RKO (cell line): ENCODE measurements at regions not wholly inside any gene's neighbourhood (a gene's known extent, or its start where the extent isn't known, plus 50 kb on each side); places are given as distances from the start of the nearest gene placed in this dataset.
A peak's percentile ranks its signal among the peaks of the same experiment; 100 is the strongest.
"Not testable (repeated sequence)": the region's sequence is repeated elsewhere in the genome, so short reads cannot be mapped to it uniquely, and the experiment has no call there.

Source experiments
- DNase-seq: peaks from one replicate; pipeline ENCODE4 v3.0.0-alpha.2; 2016; ENCODE audit warnings: low spot score

GRCh38 chr12:46711756-46712155 is 114.0 kb downstream of the SLC38A4 start:
- DNase-seq = no peak

GRCh38 chr12:46710125-46710743 is 115.6 kb downstream of the SLC38A4 start:
- DNase-seq = no peak

GRCh38 chr12:46702581-46703344 is 123.0 kb downstream of the SLC38A4 start:
- no peak for DNase-seq

GRCh38 chr12:46701356-46701755 is 124.4 kb downstream of the SLC38A4 start:
- no peak for DNase-seq

GRCh38 chr12:46699986-46700385 is 125.8 kb downstream of the SLC38A4 start:
- no peak for DNase-seq

GRCh38 chr12:46698003-46698402 is 127.8 kb downstream of the SLC38A4 start:
- DNase-seq = no peak

GRCh38 chr12:46693518-46693917 is 132.3 kb downstream of the SLC38A4 start:
- no peak for DNase-seq

- DNase-seq = no peak
These were observed 132.8 kb downstream of the SLC38A4 start for GRCh38 chr12:46693034-46693433.

GRCh38 chr12:46692606-46693005 is 133.2 kb downstream of the SLC38A4 start:
- no peak for DNase-seq

- no peak for DNase-seq
These were observed 139.4 kb downstream of the SLC38A4 start for GRCh38 chr12:46686267-46686942.

- DNase-seq = not testable (repeated sequence)
These were observed 141.6 kb downstream of the SLC38A4 start for GRCh38 chr12:46684243-46684642.

- no peak for DNase-seq
These were observed 143.6 kb downstream of the SLC38A4 start for GRCh38 chr12:46682148-46682547.

- no peak for DNase-seq
These were observed 145.3 kb downstream of the SLC38A4 start for GRCh38 chr12:46680506-46680905.

- DNase-seq = no peak
These were observed 146.0 kb downstream of the SLC38A4 start for GRCh38 chr12:46679754-46680153.

- DNase-seq = no peak
These were observed 147.4 kb downstream of the SLC38A4 start for GRCh38 chr12:46678426-46678825.

- DNase-seq = peak; percentile 73
These were observed 148.0 kb downstream of the SLC38A4 start for GRCh38 chr12:46677749-46678148.

- DNase-seq = no peak
These were observed 148.8 kb downstream of the SLC38A4 start for GRCh38 chr12:46676797-46677520.

- no peak for DNase-seq
These were observed 149.4 kb downstream of the SLC38A4 start for GRCh38 chr12:46676396-46676795.

- DNase-seq = peak; percentile 43
These were observed 150.1 kb downstream of the SLC38A4 start for GRCh38 chr12:46675736-46676135.

- no peak for DNase-seq
These were observed 151.0 kb downstream of the SLC38A4 start for GRCh38 chr12:46674800-46675199.

GRCh38 chr12:46674129-46674528 is 151.7 kb downstream of the SLC38A4 start:
- no peak for DNase-seq

- no peak for DNase-seq
These were observed 154.7 kb downstream of the SLC38A4 start for GRCh38 chr12:46671102-46671501.
